Ishikawa (cell line): ENCODE measurements at regions not wholly inside any gene's neighbourhood (a gene's known extent, or its start where the extent isn't known, plus 50 kb on each side); places are given as distances from the start of the nearest gene placed in this dataset.

Experiments used
- CEBPB ChIP-seq: IDR thresholded peaks from 2 replicates; pipeline ENCODE4 v1.6.1; 2012
- EGR1 ChIP-seq: IDR thresholded peaks from 2 replicates; pipeline ENCODE4 v1.6.1; 2012
- FOXM1 ChIP-seq: IDR thresholded peaks from 2 replicates; pipeline ENCODE4 v1.6.1; 2012; ENCODE audit warnings: low read depth, borderline replicate concordance
- RAD21 ChIP-seq: IDR thresholded peaks from 2 replicates; pipeline ENCODE4 v1.6.1; 2012; ENCODE audit warnings: low read depth
- TAF1 ChIP-seq: IDR thresholded peaks from 2 replicates; pipeline ENCODE4 v1.6.1; 2012; ENCODE audit warnings: low read depth, mild to moderate bottlenecking
- TEAD4 ChIP-seq: IDR thresholded peaks from 2 replicates; pipeline ENCODE4 v1.6.1; 2012
- USF1 ChIP-seq: IDR thresholded peaks from 2 replicates; pipeline ENCODE4 v1.6.1; 2012
- ZBTB7A ChIP-seq: IDR thresholded peaks from 2 replicates; pipeline ENCODE4 v1.6.1; 2012; ENCODE audit warnings: low read depth

- no peak for TF ChIP-seq RAD21
- no peak for TF ChIP-seq FOXM1
- TF ChIP-seq EGR1, result no peak
- TF ChIP-seq CEBPB, result no peak
- TF ChIP-seq ZBTB7A, result no peak
- no peak for TF ChIP-seq TEAD4
- TF ChIP-seq TAF1, result no peak
- no peak for TF ChIP-seq USF1
Measured at GRCh38 chr6:140931581-140931980, 1201.1 kb upstream of the GJE1 start.
